ENCODE measurements at regions not wholly inside any gene's neighbourhood (a gene's known extent, or its start where the extent isn't known, plus 50 kb on each side); places are given as distances from the start of the nearest gene placed in this dataset.

DNA sequence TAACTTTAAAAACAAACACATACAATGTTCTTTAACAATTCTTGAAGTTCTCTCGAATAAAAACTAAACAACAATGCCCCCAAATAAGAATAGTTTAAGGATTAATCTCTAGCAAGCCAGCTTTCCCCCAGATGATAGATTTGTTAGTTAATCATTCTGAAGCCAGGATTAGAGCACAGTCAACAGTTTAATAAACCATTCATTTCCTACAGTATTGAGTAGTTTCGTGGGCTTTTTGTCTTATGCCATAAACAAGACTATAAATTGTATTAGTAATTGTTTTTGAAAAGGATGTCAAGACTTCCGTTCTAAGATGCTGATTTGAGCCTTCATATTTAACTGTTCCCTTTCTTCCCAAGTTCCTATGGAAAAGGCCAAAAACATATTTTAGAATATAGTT is 136.6 kb downstream of the PIK3R1 start:
- TF ChIP-seq, protein P1, sequence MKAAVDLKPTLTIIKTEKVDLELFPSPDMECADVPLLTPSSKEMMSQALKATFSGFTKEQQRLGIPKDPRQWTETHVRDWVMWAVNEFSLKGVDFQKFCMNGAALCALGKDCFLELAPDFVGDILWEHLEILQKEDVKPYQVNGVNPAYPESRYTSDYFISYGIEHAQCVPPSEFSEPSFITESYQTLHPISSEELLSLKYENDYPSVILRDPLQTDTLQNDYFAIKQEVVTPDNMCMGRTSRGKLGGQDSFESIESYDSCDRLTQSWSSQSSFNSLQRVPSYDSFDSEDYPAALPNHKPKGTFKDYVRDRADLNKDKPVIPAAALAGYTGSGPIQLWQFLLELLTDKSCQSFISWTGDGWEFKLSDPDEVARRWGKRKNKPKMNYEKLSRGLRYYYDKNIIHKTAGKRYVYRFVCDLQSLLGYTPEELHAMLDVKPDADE (IDR thresholded peaks at IDR 0.05) = no peak
- TF ChIP-seq POLR2AphosphoS5 (IDR thresholded peaks at IDR 0.05; ENCODE audit: low read depth) (no peak), CREB1 (CRISPR knock-in tag; IDR thresholded peaks at IDR 0.05; ENCODE audit: low read depth) (no peak), EZH2 (IDR thresholded peaks at IDR 0.05; ENCODE audit: low read depth, unreplicated experiment) (no peak), JUNB (IDR thresholded peaks at IDR 0.05; ENCODE audit: unreplicated experiment) (no peak), STAT1 (IDR thresholded peaks at IDR 0.05; ENCODE audit: unreplicated experiment) (no peak), EZH2phosphoT487 (IDR thresholded peaks at IDR 0.05; ENCODE audit: unreplicated experiment) (no peak), NANOG (IDR thresholded peaks at IDR 0.05; ENCODE audit: borderline replicate concordance) (no peak), ZNF114 (CRISPR knock-in tag; IDR thresholded peaks at IDR 0.05) (no peak), ZNF331 (CRISPR knock-in tag; IDR thresholded peaks at IDR 0.05; ENCODE audit: low read depth) (no peak)
- TF ChIP-seq, protein P2, sequence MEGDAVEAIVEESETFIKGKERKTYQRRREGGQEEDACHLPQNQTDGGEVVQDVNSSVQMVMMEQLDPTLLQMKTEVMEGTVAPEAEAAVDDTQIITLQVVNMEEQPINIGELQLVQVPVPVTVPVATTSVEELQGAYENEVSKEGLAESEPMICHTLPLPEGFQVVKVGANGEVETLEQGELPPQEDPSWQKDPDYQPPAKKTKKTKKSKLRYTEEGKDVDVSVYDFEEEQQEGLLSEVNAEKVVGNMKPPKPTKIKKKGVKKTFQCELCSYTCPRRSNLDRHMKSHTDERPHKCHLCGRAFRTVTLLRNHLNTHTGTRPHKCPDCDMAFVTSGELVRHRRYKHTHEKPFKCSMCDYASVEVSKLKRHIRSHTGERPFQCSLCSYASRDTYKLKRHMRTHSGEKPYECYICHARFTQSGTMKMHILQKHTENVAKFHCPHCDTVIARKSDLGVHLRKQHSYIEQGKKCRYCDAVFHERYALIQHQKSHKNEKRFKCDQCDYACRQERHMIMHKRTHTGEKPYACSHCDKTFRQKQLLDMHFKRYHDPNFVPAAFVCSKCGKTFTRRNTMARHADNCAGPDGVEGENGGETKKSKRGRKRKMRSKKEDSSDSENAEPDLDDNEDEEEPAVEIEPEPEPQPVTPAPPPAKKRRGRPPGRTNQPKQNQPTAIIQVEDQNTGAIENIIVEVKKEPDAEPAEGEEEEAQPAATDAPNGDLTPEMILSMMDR (conservative IDR thresholded peaks at IDR 0.05; ENCODE audit: low read depth in 2 of 2) = no peak
- TF ChIP-seq, protein P3, sequence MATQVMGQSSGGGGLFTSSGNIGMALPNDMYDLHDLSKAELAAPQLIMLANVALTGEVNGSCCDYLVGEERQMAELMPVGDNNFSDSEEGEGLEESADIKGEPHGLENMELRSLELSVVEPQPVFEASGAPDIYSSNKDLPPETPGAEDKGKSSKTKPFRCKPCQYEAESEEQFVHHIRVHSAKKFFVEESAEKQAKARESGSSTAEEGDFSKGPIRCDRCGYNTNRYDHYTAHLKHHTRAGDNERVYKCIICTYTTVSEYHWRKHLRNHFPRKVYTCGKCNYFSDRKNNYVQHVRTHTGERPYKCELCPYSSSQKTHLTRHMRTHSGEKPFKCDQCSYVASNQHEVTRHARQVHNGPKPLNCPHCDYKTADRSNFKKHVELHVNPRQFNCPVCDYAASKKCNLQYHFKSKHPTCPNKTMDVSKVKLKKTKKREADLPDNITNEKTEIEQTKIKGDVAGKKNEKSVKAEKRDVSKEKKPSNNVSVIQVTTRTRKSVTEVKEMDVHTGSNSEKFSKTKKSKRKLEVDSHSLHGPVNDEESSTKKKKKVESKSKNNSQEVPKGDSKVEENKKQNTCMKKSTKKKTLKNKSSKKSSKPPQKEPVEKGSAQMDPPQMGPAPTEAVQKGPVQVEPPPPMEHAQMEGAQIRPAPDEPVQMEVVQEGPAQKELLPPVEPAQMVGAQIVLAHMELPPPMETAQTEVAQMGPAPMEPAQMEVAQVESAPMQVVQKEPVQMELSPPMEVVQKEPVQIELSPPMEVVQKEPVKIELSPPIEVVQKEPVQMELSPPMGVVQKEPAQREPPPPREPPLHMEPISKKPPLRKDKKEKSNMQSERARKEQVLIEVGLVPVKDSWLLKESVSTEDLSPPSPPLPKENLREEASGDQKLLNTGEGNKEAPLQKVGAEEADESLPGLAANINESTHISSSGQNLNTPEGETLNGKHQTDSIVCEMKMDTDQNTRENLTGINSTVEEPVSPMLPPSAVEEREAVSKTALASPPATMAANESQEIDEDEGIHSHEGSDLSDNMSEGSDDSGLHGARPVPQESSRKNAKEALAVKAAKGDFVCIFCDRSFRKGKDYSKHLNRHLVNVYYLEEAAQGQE (IDR thresholded peaks at IDR 0.05; ENCODE audit: unreplicated experiment) = no peak
- TF ChIP-seq, protein P4, sequence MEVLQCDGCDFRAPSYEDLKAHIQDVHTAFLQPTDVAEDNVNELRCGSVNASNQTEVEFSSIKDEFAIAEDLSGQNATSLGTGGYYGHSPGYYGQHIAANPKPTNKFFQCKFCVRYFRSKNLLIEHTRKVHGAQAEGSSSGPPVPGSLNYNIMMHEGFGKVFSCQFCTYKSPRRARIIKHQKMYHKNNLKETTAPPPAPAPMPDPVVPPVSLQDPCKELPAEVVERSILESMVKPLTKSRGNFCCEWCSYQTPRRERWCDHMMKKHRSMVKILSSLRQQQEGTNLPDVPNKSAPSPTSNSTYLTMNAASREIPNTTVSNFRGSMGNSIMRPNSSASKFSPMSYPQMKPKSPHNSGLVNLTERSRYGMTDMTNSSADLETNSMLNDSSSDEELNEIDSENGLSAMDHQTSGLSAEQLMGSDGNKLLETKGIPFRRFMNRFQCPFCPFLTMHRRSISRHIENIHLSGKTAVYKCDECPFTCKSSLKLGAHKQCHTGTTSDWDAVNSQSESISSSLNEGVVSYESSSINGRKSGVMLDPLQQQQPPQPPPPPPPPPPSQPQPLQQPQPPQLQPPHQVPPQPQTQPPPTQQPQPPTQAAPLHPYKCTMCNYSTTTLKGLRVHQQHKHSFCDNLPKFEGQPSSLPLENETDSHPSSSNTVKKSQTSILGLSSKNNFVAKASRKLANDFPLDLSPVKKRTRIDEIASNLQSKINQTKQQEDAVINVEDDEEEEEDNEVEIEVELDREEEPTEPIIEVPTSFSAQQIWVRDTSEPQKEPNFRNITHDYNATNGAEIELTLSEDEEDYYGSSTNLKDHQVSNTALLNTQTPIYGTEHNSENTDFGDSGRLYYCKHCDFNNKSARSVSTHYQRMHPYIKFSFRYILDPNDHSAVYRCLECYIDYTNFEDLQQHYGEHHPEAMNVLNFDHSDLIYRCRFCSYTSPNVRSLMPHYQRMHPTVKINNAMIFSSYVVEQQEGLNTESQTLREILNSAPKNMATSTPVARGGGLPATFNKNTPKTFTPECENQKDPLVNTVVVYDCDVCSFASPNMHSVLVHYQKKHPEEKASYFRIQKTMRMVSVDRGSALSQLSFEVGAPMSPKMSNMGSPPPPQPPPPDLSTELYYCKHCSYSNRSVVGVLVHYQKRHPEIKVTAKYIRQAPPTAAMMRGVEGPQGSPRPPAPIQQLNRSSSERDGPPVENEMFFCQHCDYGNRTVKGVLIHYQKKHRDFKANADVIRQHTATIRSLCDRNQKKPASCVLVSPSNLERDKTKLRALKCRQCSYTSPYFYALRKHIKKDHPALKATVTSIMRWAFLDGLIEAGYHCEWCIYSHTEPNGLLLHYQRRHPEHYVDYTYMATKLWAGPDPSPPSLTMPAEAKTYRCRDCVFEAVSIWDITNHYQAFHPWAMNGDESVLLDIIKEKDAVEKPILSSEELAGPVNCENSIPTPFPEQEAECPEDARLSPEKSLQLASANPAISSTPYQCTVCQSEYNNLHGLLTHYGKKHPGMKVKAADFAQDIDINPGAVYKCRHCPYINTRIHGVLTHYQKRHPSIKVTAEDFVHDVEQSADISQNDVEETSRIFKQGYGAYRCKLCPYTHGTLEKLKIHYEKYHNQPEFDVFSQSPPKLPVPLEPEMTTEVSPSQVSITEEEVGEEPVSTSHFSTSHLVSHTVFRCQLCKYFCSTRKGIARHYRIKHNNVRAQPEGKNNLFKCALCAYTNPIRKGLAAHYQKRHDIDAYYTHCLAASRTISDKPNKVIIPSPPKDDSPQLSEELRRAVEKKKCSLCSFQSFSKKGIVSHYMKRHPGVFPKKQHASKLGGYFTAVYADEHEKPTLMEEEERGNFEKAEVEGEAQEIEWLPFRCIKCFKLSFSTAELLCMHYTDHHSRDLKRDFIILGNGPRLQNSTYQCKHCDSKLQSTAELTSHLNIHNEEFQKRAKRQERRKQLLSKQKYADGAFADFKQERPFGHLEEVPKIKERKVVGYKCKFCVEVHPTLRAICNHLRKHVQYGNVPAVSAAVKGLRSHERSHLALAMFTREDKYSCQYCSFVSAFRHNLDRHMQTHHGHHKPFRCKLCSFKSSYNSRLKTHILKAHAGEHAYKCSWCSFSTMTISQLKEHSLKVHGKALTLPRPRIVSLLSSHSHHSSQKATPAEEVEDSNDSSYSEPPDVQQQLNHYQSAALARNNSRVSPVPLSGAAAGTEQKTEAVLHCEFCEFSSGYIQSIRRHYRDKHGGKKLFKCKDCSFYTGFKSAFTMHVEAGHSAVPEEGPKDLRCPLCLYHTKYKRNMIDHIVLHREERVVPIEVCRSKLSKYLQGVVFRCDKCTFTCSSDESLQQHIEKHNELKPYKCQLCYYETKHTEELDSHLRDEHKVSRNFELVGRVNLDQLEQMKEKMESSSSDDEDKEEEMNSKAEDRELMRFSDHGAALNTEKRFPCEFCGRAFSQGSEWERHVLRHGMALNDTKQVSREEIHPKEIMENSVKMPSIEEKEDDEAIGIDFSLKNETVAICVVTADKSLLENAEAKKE (CRISPR knock-in tag; IDR thresholded peaks at IDR 0.05) = no peak

All from GM23338 (cell line).